HCT116 (cell line): ENCODE measurements at regions not wholly inside any gene's neighbourhood (a gene's known extent, or its start where the extent isn't known, plus 50 kb on each side); places are given as distances from the start of the nearest gene placed in this dataset.

Source experiments
- ATAC-seq: fragments of 200-7000 bp; cut with Tn5 transposase; 2 replicates; pipeline ENCODE4 v1.9.1; 2020; ENCODE audit warnings: mild to moderate bottlenecking, moderate library complexity
- BruUV-seq: library from RNA; stranded (reverse); fragments of 400-500 nt; replicated peaks from 2 replicates; lab custom pipeline; 2021; lab: Mats Ljungman, UMichigan
- CTCF ChIA-PET: fragments of 300-600 bp; sonication (Branson Sonifier 250); formaldehyde crosslinking; loops from one replicate; lab custom pipeline; 2021; ENCODE audit warnings: antibody characterized with exemption; lab: Charles Lee
- POLR2A ChIA-PET: fragments of 300-600, 350-600 bp; sonication (Branson Sonifier 250); formaldehyde crosslinking; loops from one replicate; lab custom pipeline; 2021; ENCODE audit warnings: antibody characterized with exemption; lab: Charles Lee
- RAD21 ChIA-PET, 2 experiments: fragments of 300-600 bp; sonication (Branson Sonifier 250); formaldehyde crosslinking; loops; one replicate each; lab custom pipeline; 2023; ENCODE audit warnings: low total read pairs in 2 of 2; ENCODE audit not compliant: uncharacterized antibody in 2 of 2, unreplicated experiment in 2 of 2, low non-redundant PET in 1 of 2; lab: Charles Lee
- DNase-seq: peaks from one replicate; pipeline ENCODE4 v3.0.0-alpha.2; 2010; ENCODE audit warnings: low read depth, low spot score
- H2AFZ ChIP-seq: fragments of 200-600 bp; shearing (Covaris generic), sonication (generic); 2 replicates; pipeline ENCODE4 v1.6.1; 2017; ENCODE audit warnings: low read depth, mixed run types, mixed read lengths, antibody characterized with exemption, low read length; ENCODE audit not compliant: poor library complexity, severe bottlenecking
- H3K27ac ChIP-seq: 2 replicates; pipeline ENCODE4 v1.5.1; 2012; ENCODE audit warnings: low read depth, low read length
- H3K27me3 ChIP-seq: fragments of 200-600 bp; sonication (generic); 2 replicates; pipeline ENCODE4 v1.6.1; 2016; ENCODE audit warnings: mixed run types, low read length, mixed read lengths; ENCODE audit not compliant: insufficient read depth
- H3K36me3 ChIP-seq, 2 experiments: fragments of 200-500 bp in 1 of 2; fragments of 200-600 bp in 1 of 2; sonication (Bioruptor generic) in 1 of 2; sonication (generic) in 1 of 2; 2 replicates each; pipeline versions ENCODE4 v1.5.1 to v1.6.1; 2014 to 2016; ENCODE audit warnings: low read length in 2 of 2, inconsistent platforms in 1 of 2, mixed read lengths in 1 of 2, mixed run types in 1 of 2; ENCODE audit not compliant: insufficient read depth in 2 of 2, control insufficient read depth in 1 of 2
- H3K4me1 ChIP-seq, 2 experiments: fragments of 200-600 bp in 1 of 2; sonication (generic) in 1 of 2; 2 replicates each; pipeline versions ENCODE4 v1.5.1 to v1.6.1; 2012 to 2017; ENCODE audit warnings: low read length in 2 of 2, inconsistent platforms in 1 of 2, mild to moderate bottlenecking in 1 of 2, mixed read lengths in 1 of 2, mixed run types in 1 of 2, moderate library complexity in 1 of 2; ENCODE audit not compliant: insufficient read depth in 2 of 2, control insufficient read depth in 1 of 2
- H3K4me2 ChIP-seq: fragments of 200-600 bp; sonication (generic); 2 replicates; pipeline ENCODE4 v1.6.1; 2017; ENCODE audit warnings: mixed run types, low read length, mixed read lengths
- H3K4me3 ChIP-seq, 2 experiments: fragments of 200-600 bp in 1 of 2; sonication (generic) in 1 of 2; replicated peaks in 1 of 2; 2 replicates each; pipeline ENCODE4 v1.5.1; 2011 to 2016; ENCODE audit warnings: low read length in 2 of 2, control low read depth in 1 of 2, low read depth in 1 of 2, mild to moderate bottlenecking in 1 of 2, mixed read lengths in 1 of 2, mixed run types in 1 of 2
- H3K79me2 ChIP-seq: fragments of 200-600 bp; sonication (generic); 2 replicates; pipeline ENCODE4 v1.6.1; 2017; ENCODE audit warnings: mild to moderate bottlenecking, mixed run types, low read length, moderate library complexity, mixed read lengths; ENCODE audit not compliant: insufficient read depth
- H3K9ac ChIP-seq: fragments of 200-600 bp; sonication (generic); 2 replicates; pipeline ENCODE4 v1.6.1; 2016; ENCODE audit warnings: low read length, mixed read lengths
- H3K9me2 ChIP-seq: fragments of 200-600 bp; sonication (generic), shearing (Covaris generic); 2 replicates; pipeline ENCODE4 v1.6.1; 2017; ENCODE audit warnings: mixed run types, mild to moderate bottlenecking, moderate library complexity; ENCODE audit not compliant: insufficient read depth
- H3K9me3 ChIP-seq, 2 experiments: fragments of 200-500 bp in 1 of 2; fragments of 200-600 bp in 1 of 2; sonication (Bioruptor generic) in 1 of 2; sonication (generic) in 1 of 2; 2 replicates each; pipeline ENCODE4 v1.6.1; 2014 to 2017; ENCODE audit warnings: low read length in 2 of 2, mixed read lengths in 2 of 2, inconsistent platforms in 1 of 2, low read depth in 1 of 2, mild to moderate bottlenecking in 1 of 2, mixed run types in 1 of 2, moderate library complexity in 1 of 2; ENCODE audit not compliant: control insufficient read depth in 1 of 2, insufficient read depth in 1 of 2
- H4K20me1 ChIP-seq: fragments of 200-600 bp; sonication (generic), shearing (Covaris generic); 2 replicates; pipeline ENCODE4 v1.6.1; 2017; ENCODE audit warnings: mixed run types, mild to moderate bottlenecking, moderate library complexity; ENCODE audit not compliant: insufficient read depth
- CBX3 ChIP-seq: IDR thresholded peaks from 2 replicates; pipeline ENCODE4 v1.6.1; 2012; ENCODE audit warnings: low read depth
- EGR1 ChIP-seq: IDR thresholded peaks from 2 replicates; pipeline ENCODE4 v1.6.1; 2012; ENCODE audit warnings: low read depth
- EZH2phosphoT487 ChIP-seq: fragments of 200-600 bp; IDR thresholded peaks from 2 replicates; pipeline ENCODE4 v1.6.1; 2018; ENCODE audit warnings: antibody characterized with exemption, borderline replicate concordance
- JUND ChIP-seq: IDR thresholded peaks from 2 replicates; pipeline ENCODE4 v1.6.1; 2012
- POLR2A ChIP-seq: IDR thresholded peaks from 2 replicates; pipeline ENCODE4 v1.7.0; 2011; ENCODE audit warnings: borderline replicate concordance; ENCODE audit not compliant: insufficient read depth, insufficient read length; ENCODE audit errors: extremely low read depth
- POLR2AphosphoS5 ChIP-seq: IDR thresholded peaks from 2 replicates; pipeline ENCODE4 v1.6.1; 2011; ENCODE audit warnings: mild to moderate bottlenecking, low read depth, low read length, moderate library complexity
- RAD21 ChIP-seq: IDR thresholded peaks from 2 replicates; pipeline ENCODE4 v1.6.1; 2012; ENCODE audit warnings: low read depth, mild to moderate bottlenecking
- SIN3A ChIP-seq: IDR thresholded peaks from 2 replicates; pipeline ENCODE4 v1.6.1; 2012; ENCODE audit warnings: low read depth
- SP1 ChIP-seq: IDR thresholded peaks from 2 replicates; pipeline ENCODE4 v1.6.1; 2012; ENCODE audit warnings: low read depth
- YY1 ChIP-seq: IDR thresholded peaks from 2 replicates; pipeline ENCODE4 v1.6.1; 2011; ENCODE audit warnings: low read length, low read depth, moderate library complexity, mild to moderate bottlenecking; ENCODE audit not compliant: insufficient replicate concordance; ENCODE audit errors: extremely low read depth
- ZNF274 ChIP-seq: fragments of 200-500 bp; sonication (Bioruptor generic); IDR thresholded peaks from 2 replicates; pipeline ENCODE4 v1.6.1; 2014; ENCODE audit warnings: mild to moderate bottlenecking, low read depth, low read length, inconsistent platforms
- intact Hi-C: fragments of 100-400 bp; cut with micrococcal nuclease; formaldehyde crosslinking; loops from 2 replicates; pipeline ENCODE4 v1.10.0; 2022
- TF ChIP-seq, protein P1 (sequence below): IDR thresholded peaks from 2 replicates; pipeline ENCODE4 v1.6.1; 2012; ENCODE audit warnings: low read depth
- TF ChIP-seq, protein P2 (sequence below), 3 experiments: fragments of 200-600 bp in 1 of 3; sonication (generic) in 1 of 3; IDR thresholded peaks in 2 of 3; conservative IDR thresholded peaks in 1 of 3; 2 replicates each; pipeline ENCODE4 v1.5.1; 2012 to 2017; ENCODE audit warnings: low read depth in 2 of 3, low read length in 2 of 3, antibody characterized with exemption in 1 of 3, borderline replicate concordance in 1 of 3, control low read depth in 1 of 3, mild to moderate bottlenecking in 1 of 3, mixed read lengths in 1 of 3, mixed run types in 1 of 3, moderate library complexity in 1 of 3; ENCODE audit not compliant: insufficient read depth in 1 of 3

DNA sequence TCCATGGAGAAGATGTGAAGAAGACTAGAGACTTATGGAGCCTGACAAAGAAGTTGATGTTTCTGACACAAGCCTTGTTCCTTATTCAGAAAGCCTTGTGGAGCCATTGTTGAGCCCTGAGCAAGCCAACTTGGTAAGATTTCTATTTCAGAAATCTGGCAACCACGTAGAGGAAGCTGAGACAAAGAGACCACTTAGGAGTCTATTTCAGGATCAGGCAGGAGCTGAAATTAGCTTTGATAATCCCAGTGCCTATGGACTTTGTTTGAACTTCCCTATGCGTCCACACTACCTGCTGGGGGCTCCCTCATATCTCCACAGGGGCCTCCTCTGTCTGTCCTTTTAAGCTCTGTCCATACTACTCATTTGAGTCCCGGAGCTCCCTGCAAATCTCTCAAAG, 540.0 kb upstream of the GOT2 start:
- H4K20me1 ChIP-seq = no peaks in the 10 kb centered on the region
- no peaks in the 10 kb centered on the region for H3K27me3 ChIP-seq
- H3K9me3 ChIP-seq = peaks cover 4 to 6% of the 10 kb centered on the region in 2 experiments; a peak in 3 of 4 replicates
- POLR2A ChIA-PET = no interaction called here
- H3K36me3 ChIP-seq = no peaks in the 10 kb centered on the region
- DNase-seq (no peak), ATAC-seq (no peak)
- no peak overlapping the region for H3K4me2 ChIP-seq
- no peak overlapping the region for H2AFZ ChIP-seq
- no peaks in the 10 kb centered on the region for H3K4me1 ChIP-seq
- H3K4me3 ChIP-seq = no peak overlapping the region
- no peak overlapping the region for H3K9ac ChIP-seq
- BruUV-seq = no TSS peak
- no peaks in the 10 kb centered on the region for H3K79me2 ChIP-seq
- intact Hi-C loops = no loop called here
- no peaks in the 10 kb centered on the region for H3K9me2 ChIP-seq
- no peak for TF ChIP-seq SP1
- no peak for TF ChIP-seq POLR2AphosphoS5
- no peak for TF ChIP-seq EZH2phosphoT487
- no peak for TF ChIP-seq JUND
- TF ChIP-seq RAD21 = no peak
- TF ChIP-seq SIN3A = no peak
- TF ChIP-seq, protein P1, sequence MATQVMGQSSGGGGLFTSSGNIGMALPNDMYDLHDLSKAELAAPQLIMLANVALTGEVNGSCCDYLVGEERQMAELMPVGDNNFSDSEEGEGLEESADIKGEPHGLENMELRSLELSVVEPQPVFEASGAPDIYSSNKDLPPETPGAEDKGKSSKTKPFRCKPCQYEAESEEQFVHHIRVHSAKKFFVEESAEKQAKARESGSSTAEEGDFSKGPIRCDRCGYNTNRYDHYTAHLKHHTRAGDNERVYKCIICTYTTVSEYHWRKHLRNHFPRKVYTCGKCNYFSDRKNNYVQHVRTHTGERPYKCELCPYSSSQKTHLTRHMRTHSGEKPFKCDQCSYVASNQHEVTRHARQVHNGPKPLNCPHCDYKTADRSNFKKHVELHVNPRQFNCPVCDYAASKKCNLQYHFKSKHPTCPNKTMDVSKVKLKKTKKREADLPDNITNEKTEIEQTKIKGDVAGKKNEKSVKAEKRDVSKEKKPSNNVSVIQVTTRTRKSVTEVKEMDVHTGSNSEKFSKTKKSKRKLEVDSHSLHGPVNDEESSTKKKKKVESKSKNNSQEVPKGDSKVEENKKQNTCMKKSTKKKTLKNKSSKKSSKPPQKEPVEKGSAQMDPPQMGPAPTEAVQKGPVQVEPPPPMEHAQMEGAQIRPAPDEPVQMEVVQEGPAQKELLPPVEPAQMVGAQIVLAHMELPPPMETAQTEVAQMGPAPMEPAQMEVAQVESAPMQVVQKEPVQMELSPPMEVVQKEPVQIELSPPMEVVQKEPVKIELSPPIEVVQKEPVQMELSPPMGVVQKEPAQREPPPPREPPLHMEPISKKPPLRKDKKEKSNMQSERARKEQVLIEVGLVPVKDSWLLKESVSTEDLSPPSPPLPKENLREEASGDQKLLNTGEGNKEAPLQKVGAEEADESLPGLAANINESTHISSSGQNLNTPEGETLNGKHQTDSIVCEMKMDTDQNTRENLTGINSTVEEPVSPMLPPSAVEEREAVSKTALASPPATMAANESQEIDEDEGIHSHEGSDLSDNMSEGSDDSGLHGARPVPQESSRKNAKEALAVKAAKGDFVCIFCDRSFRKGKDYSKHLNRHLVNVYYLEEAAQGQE = no peak
- no peak for TF ChIP-seq POLR2A
- TF ChIP-seq EGR1 = no peak
- H3K27ac ChIP-seq = no peak overlapping the region
- CTCF ChIA-PET = no interaction called here
- RAD21 ChIA-PET = no interaction called here

DNA sequence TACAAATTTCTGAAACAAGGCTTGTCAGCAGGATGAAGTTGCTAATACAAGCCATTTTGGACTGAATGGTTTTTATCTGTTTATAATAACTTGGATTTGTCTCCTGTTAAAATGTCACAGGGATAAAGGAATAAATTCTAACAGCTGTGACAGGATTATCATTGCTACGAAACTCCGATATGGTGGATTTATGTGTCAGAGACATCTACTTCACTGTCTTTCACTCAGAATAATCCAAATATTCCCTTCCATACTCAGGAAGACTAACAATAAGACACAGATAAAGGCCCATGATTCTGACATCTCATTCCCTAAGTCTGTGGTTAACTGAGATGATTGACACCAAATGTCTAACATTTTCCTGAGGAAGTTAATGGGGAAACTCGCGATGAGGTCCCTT, 529.8 kb upstream of the GOT2 start:
- H3K4me3 ChIP-seq = no peak overlapping the region
- intact Hi-C loops = no loop called here
- H3K27ac ChIP-seq = no peak overlapping the region
- TF ChIP-seq, protein P1 = no peak
- no peak for TF ChIP-seq JUND
- TF ChIP-seq CBX3 = no peak
- no peak for TF ChIP-seq YY1
- TF ChIP-seq ZNF274 = no peak
- TF ChIP-seq, protein P2, sequence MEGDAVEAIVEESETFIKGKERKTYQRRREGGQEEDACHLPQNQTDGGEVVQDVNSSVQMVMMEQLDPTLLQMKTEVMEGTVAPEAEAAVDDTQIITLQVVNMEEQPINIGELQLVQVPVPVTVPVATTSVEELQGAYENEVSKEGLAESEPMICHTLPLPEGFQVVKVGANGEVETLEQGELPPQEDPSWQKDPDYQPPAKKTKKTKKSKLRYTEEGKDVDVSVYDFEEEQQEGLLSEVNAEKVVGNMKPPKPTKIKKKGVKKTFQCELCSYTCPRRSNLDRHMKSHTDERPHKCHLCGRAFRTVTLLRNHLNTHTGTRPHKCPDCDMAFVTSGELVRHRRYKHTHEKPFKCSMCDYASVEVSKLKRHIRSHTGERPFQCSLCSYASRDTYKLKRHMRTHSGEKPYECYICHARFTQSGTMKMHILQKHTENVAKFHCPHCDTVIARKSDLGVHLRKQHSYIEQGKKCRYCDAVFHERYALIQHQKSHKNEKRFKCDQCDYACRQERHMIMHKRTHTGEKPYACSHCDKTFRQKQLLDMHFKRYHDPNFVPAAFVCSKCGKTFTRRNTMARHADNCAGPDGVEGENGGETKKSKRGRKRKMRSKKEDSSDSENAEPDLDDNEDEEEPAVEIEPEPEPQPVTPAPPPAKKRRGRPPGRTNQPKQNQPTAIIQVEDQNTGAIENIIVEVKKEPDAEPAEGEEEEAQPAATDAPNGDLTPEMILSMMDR (IDR thresholded peaks at IDR 0.05 in 2 of 3, conservative IDR thresholded peaks at IDR 0.05 in 1 of 3; ENCODE audit: borderline replicate concordance in 1 of 3, insufficient read depth in 1 of 3, low read depth in 2 of 3, low read length in 2 of 3) = no peak
- no TSS peak for BruUV-seq
- ATAC-seq = no peak
- no peaks in the 10 kb centered on the region for H3K4me1 ChIP-seq
- peaks cover 8 to 25% of the 10 kb centered on the region in 2 experiments; a peak in 2 of 4 replicates for H3K9me3 ChIP-seq
- H4K20me1 ChIP-seq = no peaks in the 10 kb centered on the region
- H3K27me3 ChIP-seq = no peaks in the 10 kb centered on the region
- H3K9ac ChIP-seq = no peak overlapping the region
- no peak for DNase-seq
- POLR2A ChIA-PET = no interaction called here
- CTCF ChIA-PET = no interaction called here
- H2AFZ ChIP-seq = no peak overlapping the region
- no peak overlapping the region for H3K4me2 ChIP-seq
- RAD21 ChIA-PET = no interaction called here
- H3K36me3 ChIP-seq = no peaks in the 10 kb centered on the region
- H3K9me2 ChIP-seq = no peaks in the 10 kb centered on the region
- no peaks in the 10 kb centered on the region for H3K79me2 ChIP-seq
